GM20431 (cell line): ENCODE measurements at regions not wholly inside any gene's neighbourhood (a gene's known extent, or its start where the extent isn't known, plus 50 kb on each side); places are given as distances from the start of the nearest gene placed in this dataset.

Experiments
- in situ Hi-C: fragments of 300-500 bp; cut with MseI, MboI; formaldehyde crosslinking; loops from one replicate; pipeline ENCODE4 v1.15.0; 2020; ENCODE audit warnings: low sequenced_read_pairs; ENCODE audit not compliant: unreplicated experiment

GRCh38 chr14:87824266-87824665, 168.7 kb downstream of the GALC start:
- in situ Hi-C loops: no loop called here

- in situ Hi-C loops: no loop called here
Observed at GRCh38 chr14:87816416-87816815, 176.6 kb downstream of the GALC start.

- in situ Hi-C loops: no loop called here
Observed at GRCh38 chr14:87815121-87815520, 177.9 kb downstream of the GALC start.

GRCh38 chr14:87813686-87814085, 179.3 kb downstream of the GALC start:
- in situ Hi-C loops: no loop called here

GRCh38 chr14:87813211-87813610, 179.8 kb downstream of the GALC start:
- in situ Hi-C loops: no loop called here

- in situ Hi-C loops: no loop called here
Observed at GRCh38 chr14:87811246-87811645, 181.7 kb downstream of the GALC start.

GRCh38 chr14:87810711-87811110, 182.3 kb downstream of the GALC start:
- in situ Hi-C loops: no loop called here

GRCh38 chr14:87809261-87809660, 183.7 kb downstream of the GALC start:
- in situ Hi-C loops: no loop called here

- in situ Hi-C loops: no loop called here
Observed at GRCh38 chr14:87805315-87805723, 187.7 kb downstream of the GALC start.

- in situ Hi-C loops: no loop called here
Observed at GRCh38 chr14:87800216-87800615, 192.8 kb downstream of the GALC start.

GRCh38 chr14:87799400-87799799, 193.6 kb downstream of the GALC start:
- in situ Hi-C loops: no loop called here

GRCh38 chr14:87797001-87797400, 196.0 kb downstream of the GALC start:
- in situ Hi-C loops: no loop called here

- in situ Hi-C loops: no loop called here
Observed at GRCh38 chr14:87794561-87794960, 198.4 kb downstream of the GALC start.

- in situ Hi-C loops: no loop called here
Observed at GRCh38 chr14:87785897-87786296, 207.1 kb downstream of the GALC start.

- in situ Hi-C loops: no loop called here
Observed at GRCh38 chr14:87784386-87784785, 208.6 kb downstream of the GALC start.

- in situ Hi-C loops: no loop called here
Observed at GRCh38 chr14:87783071-87783470, 209.9 kb downstream of the GALC start.

- in situ Hi-C loops: no loop called here
Observed at GRCh38 chr14:87772854-87773253, 220.1 kb downstream of the GALC start.

- in situ Hi-C loops: no loop called here
Observed at GRCh38 chr14:87767567-87767901, 225.4 kb downstream of the GALC start.

- in situ Hi-C loops: no loop called here
Observed at GRCh38 chr14:87758876-87759275, 234.1 kb downstream of the GALC start.

- in situ Hi-C loops: no loop called here
Observed at GRCh38 chr14:87756661-87757060, 236.3 kb downstream of the GALC start.

GRCh38 chr14:87754520-87755223, 238.3 kb downstream of the GALC start:
- in situ Hi-C loops: no loop called here

GRCh38 chr14:87748558-87748957, 244.4 kb downstream of the GALC start:
- in situ Hi-C loops: loop anchor here (10.0 kb wide), 1 partner anchor 146 kb away; no protein-coding TSS in a partner anchor
